ENCODE measurements at regions not wholly inside any gene's neighbourhood (a gene's known extent, or its start where the extent isn't known, plus 50 kb on each side); places are given as distances from the start of the nearest gene placed in this dataset.
"Not testable (repeated sequence)": the region's sequence is repeated elsewhere in the genome, so short reads cannot be mapped to it uniquely, and the experiment has no call there.

DNA sequence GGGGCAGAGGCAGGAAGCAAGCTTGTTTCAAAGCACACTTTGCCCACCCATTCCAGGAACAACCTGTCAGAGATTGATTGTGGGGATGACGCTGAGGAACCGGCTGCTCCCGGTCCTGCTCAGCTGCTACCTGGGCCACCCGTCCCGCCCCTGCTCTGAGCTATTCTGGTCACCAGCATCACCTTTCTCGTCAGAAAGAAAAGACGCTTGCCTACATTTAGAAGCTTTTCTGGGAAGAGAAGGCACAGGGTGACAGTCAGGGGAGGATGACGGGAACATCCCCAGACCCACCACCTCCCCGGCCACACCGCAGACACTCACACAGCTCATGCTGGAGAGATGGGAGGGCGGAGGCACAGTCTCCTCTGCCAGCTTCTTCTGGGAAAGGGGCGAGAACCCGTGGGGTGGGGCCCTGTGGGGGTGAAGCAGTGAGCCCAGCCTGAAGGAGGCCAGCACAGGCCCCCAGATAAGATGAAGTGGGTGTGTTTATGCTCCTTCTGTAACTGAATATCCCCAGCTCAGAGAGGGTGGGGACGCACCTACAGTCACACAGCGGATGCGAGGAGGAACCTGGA is 81.8 kb downstream of the CPZ start:
- H3K9ac ChIP-seq (ENCODE audit: control insufficient read depth, insufficient read depth, low read length) = no peak overlapping the region
- ChIA-PET CTCF (no interaction called here), POLR2A (no interaction called here), SMC1A (ENCODE audit: uncharacterized antibody, unreplicated experiment) (no interaction called here), RAD21 (ENCODE audit: unreplicated experiment) (no interaction called here)
- 29% methylated on average over 16 of the region's 16 CpGs for WGBS (ENCODE audit: insufficient coverage, insufficient replicate concordance, low lambda C conversion rate, missing lambda C conversion rate)
- H3K27ac ChIP-seq (ENCODE audit: control insufficient read depth, insufficient read depth) = no peak overlapping the region
- no peak overlapping the region for H3K4me3 ChIP-seq
- FAIRE-seq (no peak), ATAC-seq (no peak), DNase-seq (ENCODE audit: low read depth, low spot score) (no peak)
- H3K4me1 ChIP-seq (ENCODE audit: control insufficient read depth, insufficient read depth, low read length) = no peaks in the 10 kb centered on the region
- in situ Hi-C loops (cut with MboI) = no loop called here
- no peaks in the 10 kb centered on the region for H3K36me3 ChIP-seq (ENCODE audit: control insufficient read depth in 2 of 2, insufficient read depth in 2 of 2, low read length in 1 of 2)
- no peaks in the 10 kb centered on the region for H3K79me2 ChIP-seq (ENCODE audit: control insufficient read depth, insufficient read depth, low read length)
- H3K4me2 ChIP-seq (ENCODE audit: control insufficient read depth, insufficient read depth) = no peak overlapping the region
- H2AFZ ChIP-seq (ENCODE audit: control insufficient read depth, low read depth, low read length) = no peak overlapping the region
- TF ChIP-seq ZZZ3 (IDR thresholded peaks at IDR 0.05; ENCODE audit: control insufficient read depth, insufficient read length, low read depth) (no peak), SP1 (IDR thresholded peaks at IDR 0.05; ENCODE audit: low read depth, low read length) (no peak), BCL11A (IDR thresholded peaks at IDR 0.05; ENCODE audit: low read depth, low read length) (no peak)
- intact Hi-C loops (cut with micrococcal nuclease; ENCODE audit: unreplicated experiment) = no loop called here
- no peaks in the 10 kb centered on the region for H3K9me3 ChIP-seq (replicated peaks; ENCODE audit: control insufficient read depth, insufficient read depth, low read length)
- BruUV-seq (replicated peaks) = no TSS peak
- no peaks in the 10 kb centered on the region for H4K20me1 ChIP-seq (ENCODE audit: control insufficient read depth, insufficient read depth)
- no peaks in the 10 kb centered on the region; a peak in 1 of 4 replicates for H3K27me3 ChIP-seq (replicated peaks in 1 of 2; ENCODE audit: control insufficient read depth in 2 of 2, insufficient read depth in 2 of 2, low read length in 1 of 2)

DNA sequence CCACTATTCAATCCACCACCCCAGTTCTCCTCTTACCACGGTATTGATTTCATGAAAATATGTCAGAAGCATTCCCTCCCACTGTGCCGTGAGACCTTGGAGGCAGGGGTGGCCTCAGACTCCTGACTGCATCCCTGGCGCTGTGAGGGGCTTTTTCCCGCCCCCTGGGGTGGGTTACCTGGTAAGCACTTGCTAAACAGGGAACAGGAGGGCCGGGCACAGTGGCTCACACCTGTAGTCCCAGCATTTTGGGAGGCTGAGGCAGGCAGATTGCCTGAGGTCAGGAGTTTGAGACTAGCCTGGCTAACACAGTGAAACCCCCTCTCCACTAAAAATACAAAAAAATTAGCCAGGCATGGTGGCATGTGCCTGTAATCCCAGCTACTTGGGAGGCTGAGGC is 80.5 kb downstream of the CPZ start:
- RAD21 ChIA-PET (ENCODE audit: unreplicated experiment); H3K9ac ChIP-seq (ENCODE audit: control insufficient read depth, insufficient read depth, low read length); intact Hi-C loops (cut with micrococcal nuclease; ENCODE audit: unreplicated experiment); ATAC-seq; CTCF ChIA-PET; H4K20me1 ChIP-seq (ENCODE audit: control insufficient read depth, insufficient read depth); H3K27me3 ChIP-seq (replicated peaks in 1 of 2; ENCODE audit: control insufficient read depth in 2 of 2, insufficient read depth in 2 of 2, low read length in 1 of 2); H3K36me3 ChIP-seq (ENCODE audit: control insufficient read depth in 2 of 2, insufficient read depth in 2 of 2, low read length in 1 of 2); H3K4me1 ChIP-seq (ENCODE audit: control insufficient read depth, insufficient read depth, low read length); SMC1A ChIA-PET (ENCODE audit: uncharacterized antibody, unreplicated experiment); H3K27ac ChIP-seq (ENCODE audit: control insufficient read depth, insufficient read depth); DNase-seq (ENCODE audit: low read depth, low spot score); POLR2A ChIA-PET; FAIRE-seq; H2AFZ ChIP-seq (ENCODE audit: control insufficient read depth, low read depth, low read length); H3K9me3 ChIP-seq (replicated peaks; ENCODE audit: control insufficient read depth, insufficient read depth, low read length); H3K79me2 ChIP-seq (ENCODE audit: control insufficient read depth, insufficient read depth, low read length); H3K4me2 ChIP-seq (ENCODE audit: control insufficient read depth, insufficient read depth); H3K4me3 ChIP-seq; BruUV-seq (replicated peaks); in situ Hi-C loops (cut with MboI): not testable (repeated sequence)
- WGBS (ENCODE audit: insufficient coverage, insufficient replicate concordance, low lambda C conversion rate, missing lambda C conversion rate) = 2% methylated on average over 5 of the region's 5 CpGs
